IPS DF 4.7 (cell line): ENCODE measurements at regions not wholly inside any gene's neighbourhood (a gene's known extent, or its start where the extent isn't known, plus 50 kb on each side); places are given as distances from the start of the nearest gene placed in this dataset.

Experiments
- DNase-seq: peaks from one replicate; pipeline ENCODE4 v3.0.0-alpha.2; 2013; ENCODE audit warnings: low spot score; ENCODE audit errors: extremely low read depth

- no peak for DNase-seq
These were observed 59.5 kb upstream of the IGF1 start for GRCh38 chr12:102539651-102540553.

- DNase-seq = no peak
These were observed 54.9 kb upstream of the IGF1 start for GRCh38 chr12:102535306-102535705.

GRCh38 chr12:102534899-102535298 is 54.5 kb upstream of the IGF1 start:
- no peak for DNase-seq

- no peak for DNase-seq
These were observed 53.3 kb upstream of the IGF1 start for GRCh38 chr12:102533483-102534215.
